ENCODE measurements at regions not wholly inside any gene's neighbourhood (a gene's known extent, or its start where the extent isn't known, plus 50 kb on each side); places are given as distances from the start of the nearest gene placed in this dataset.

DNA sequence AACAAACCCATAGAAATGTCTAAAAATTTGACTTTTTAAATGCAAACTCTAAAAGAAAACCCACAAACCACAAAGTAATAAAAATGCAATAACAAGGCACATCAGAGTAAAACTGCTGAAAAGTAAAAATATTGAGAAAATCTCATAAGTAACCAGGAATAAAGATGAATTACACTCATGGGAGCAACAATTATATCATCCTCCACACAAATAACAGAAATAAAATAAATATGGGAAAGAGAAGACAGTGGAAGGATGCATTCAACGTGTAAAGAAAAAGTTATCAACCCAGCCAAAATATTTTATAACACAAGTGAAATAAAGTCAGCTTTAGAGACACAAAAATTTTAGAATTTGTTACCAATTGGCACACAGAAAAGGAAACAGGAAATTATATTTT lies 1420.2 kb downstream of the PCDH18 start:
- no peaks in the 10 kb centered on the region for H3K36me3 ChIP-seq (ENCODE audit: low read depth, low read length)
- H3K79me2 ChIP-seq (ENCODE audit: low read length), result no peaks in the 10 kb centered on the region
- no peak for ATAC-seq
- no peak overlapping the region for H2AFZ ChIP-seq (ENCODE audit: low read length)
- ChIA-PET POLR2A (ENCODE audit: unreplicated experiment) (no interaction called here), CTCF (no interaction called here)
- no peak overlapping the region for H3K4me3 ChIP-seq (ENCODE audit: low read length)
- H3K9me2 ChIP-seq (replicated peaks; ENCODE audit: low read length), result no peaks in the 10 kb centered on the region
- TF ChIP-seq EZH2 (IDR thresholded peaks at IDR 0.05; ENCODE audit: low read length, unreplicated experiment) (no peak), EZH2phosphoT487 (IDR thresholded peaks at IDR 0.05; ENCODE audit: borderline replicate concordance, low read length) (no peak)
- TF ChIP-seq, protein P1, sequence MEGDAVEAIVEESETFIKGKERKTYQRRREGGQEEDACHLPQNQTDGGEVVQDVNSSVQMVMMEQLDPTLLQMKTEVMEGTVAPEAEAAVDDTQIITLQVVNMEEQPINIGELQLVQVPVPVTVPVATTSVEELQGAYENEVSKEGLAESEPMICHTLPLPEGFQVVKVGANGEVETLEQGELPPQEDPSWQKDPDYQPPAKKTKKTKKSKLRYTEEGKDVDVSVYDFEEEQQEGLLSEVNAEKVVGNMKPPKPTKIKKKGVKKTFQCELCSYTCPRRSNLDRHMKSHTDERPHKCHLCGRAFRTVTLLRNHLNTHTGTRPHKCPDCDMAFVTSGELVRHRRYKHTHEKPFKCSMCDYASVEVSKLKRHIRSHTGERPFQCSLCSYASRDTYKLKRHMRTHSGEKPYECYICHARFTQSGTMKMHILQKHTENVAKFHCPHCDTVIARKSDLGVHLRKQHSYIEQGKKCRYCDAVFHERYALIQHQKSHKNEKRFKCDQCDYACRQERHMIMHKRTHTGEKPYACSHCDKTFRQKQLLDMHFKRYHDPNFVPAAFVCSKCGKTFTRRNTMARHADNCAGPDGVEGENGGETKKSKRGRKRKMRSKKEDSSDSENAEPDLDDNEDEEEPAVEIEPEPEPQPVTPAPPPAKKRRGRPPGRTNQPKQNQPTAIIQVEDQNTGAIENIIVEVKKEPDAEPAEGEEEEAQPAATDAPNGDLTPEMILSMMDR (conservative IDR thresholded peaks at IDR 0.05; ENCODE audit: low read depth, low read length), result no peak
- no peaks in the 10 kb centered on the region for H3K4me1 ChIP-seq (ENCODE audit: insufficient read depth, low read length)
- no peaks in the 10 kb centered on the region for H3F3A ChIP-seq (ENCODE audit: low read length, unreplicated experiment)
- no peaks in the 10 kb centered on the region for H3K27me3 ChIP-seq (ENCODE audit: low read length)
- H3K27ac ChIP-seq (ENCODE audit: low read length), result no peak overlapping the region
- no peaks in the 10 kb centered on the region for H3K9me3 ChIP-seq (ENCODE audit: low read length)
- no peak overlapping the region for H3K4me2 ChIP-seq (ENCODE audit: low read length)
- H4K20me1 ChIP-seq (ENCODE audit: low read length), result no peaks in the 10 kb centered on the region
- intact Hi-C loops (cut with micrococcal nuclease), result no loop called here
- no TSS peak for BruUV-seq (replicated peaks)
- no peak for DNase-seq
- no peak overlapping the region for H3K9ac ChIP-seq (ENCODE audit: low read length)

DNA sequence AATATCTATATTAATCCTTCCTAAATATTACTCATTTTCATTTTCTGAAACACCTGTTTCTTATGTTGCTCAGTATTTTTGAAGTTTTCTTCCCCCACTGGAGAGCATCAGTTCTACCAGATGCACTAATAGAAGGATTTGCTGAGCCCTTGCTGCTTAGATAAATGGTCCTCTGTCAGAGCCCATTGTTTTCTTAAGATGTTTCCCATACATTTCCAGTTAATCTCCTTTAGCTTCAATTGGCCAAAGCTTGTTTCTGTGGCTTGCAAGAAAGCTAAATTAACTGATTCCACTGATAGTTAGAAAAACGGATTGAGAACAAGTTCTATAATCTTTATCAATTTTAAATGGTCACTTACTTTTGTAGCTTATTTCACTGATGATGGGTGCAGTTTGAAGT lies 1425.5 kb downstream of the PCDH18 start:
- no peaks in the 10 kb centered on the region for H3F3A ChIP-seq (ENCODE audit: low read length, unreplicated experiment)
- no peak overlapping the region for H3K9ac ChIP-seq (ENCODE audit: low read length)
- no peak for ATAC-seq
- ChIA-PET POLR2A (ENCODE audit: unreplicated experiment) (no interaction called here), CTCF (no interaction called here)
- H3K79me2 ChIP-seq (ENCODE audit: low read length), result no peaks in the 10 kb centered on the region
- H3K27ac ChIP-seq (ENCODE audit: low read length), result no peak overlapping the region
- no peak overlapping the region for H2AFZ ChIP-seq (ENCODE audit: low read length)
- H3K9me3 ChIP-seq (ENCODE audit: low read length), result no peaks in the 10 kb centered on the region
- BruUV-seq (replicated peaks), result no TSS peak
- no peaks in the 10 kb centered on the region for H4K20me1 ChIP-seq (ENCODE audit: low read length)
- no peak for DNase-seq
- H3K4me3 ChIP-seq (ENCODE audit: low read length), result no peak overlapping the region
- H3K9me2 ChIP-seq (replicated peaks; ENCODE audit: low read length), result no peaks in the 10 kb centered on the region
- H3K27me3 ChIP-seq (ENCODE audit: low read length), result no peaks in the 10 kb centered on the region
- TF ChIP-seq EZH2 (IDR thresholded peaks at IDR 0.05; ENCODE audit: low read length, unreplicated experiment), result no peak
- TF ChIP-seq, protein P1 (conservative IDR thresholded peaks at IDR 0.05; ENCODE audit: low read depth, low read length), result no peak
- TF ChIP-seq EZH2phosphoT487 (IDR thresholded peaks at IDR 0.05; ENCODE audit: borderline replicate concordance, low read length), result no peak
- H3K4me2 ChIP-seq (ENCODE audit: low read length), result no peak overlapping the region
- H3K36me3 ChIP-seq (ENCODE audit: low read depth, low read length), result no peaks in the 10 kb centered on the region
- intact Hi-C loops (cut with micrococcal nuclease), result no loop called here
- no peaks in the 10 kb centered on the region for H3K4me1 ChIP-seq (ENCODE audit: insufficient read depth, low read length)

DNA sequence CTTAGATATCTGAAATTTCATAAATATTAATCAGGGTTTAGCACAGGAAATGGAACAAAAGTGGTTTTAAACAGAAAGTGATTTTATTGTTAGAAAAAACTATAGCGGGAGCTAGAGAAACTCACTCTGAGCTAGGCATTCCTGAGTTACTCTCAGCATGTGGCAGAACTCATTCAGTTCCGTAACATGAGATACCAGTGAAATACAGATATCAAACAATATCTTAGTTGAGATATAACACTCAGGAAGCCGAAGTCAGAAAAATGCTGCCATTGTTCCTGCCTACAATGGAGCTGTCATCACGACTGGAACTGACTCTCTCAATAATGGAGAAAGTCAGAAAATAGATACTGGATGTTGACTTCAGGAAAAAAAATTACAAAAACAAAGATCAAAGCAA lies 1428.7 kb downstream of the PCDH18 start:
- H3K9me3 ChIP-seq (ENCODE audit: low read length), result no peaks in the 10 kb centered on the region
- no peaks in the 10 kb centered on the region for H3K36me3 ChIP-seq (ENCODE audit: low read depth, low read length)
- H3K4me3 ChIP-seq (ENCODE audit: low read length), result no peak overlapping the region
- H3F3A ChIP-seq (ENCODE audit: low read length, unreplicated experiment), result no peaks in the 10 kb centered on the region
- ChIA-PET POLR2A (ENCODE audit: unreplicated experiment) (no interaction called here), CTCF (no interaction called here)
- H4K20me1 ChIP-seq (ENCODE audit: low read length), result no peaks in the 10 kb centered on the region
- H3K4me2 ChIP-seq (ENCODE audit: low read length), result no peak overlapping the region
- ATAC-seq, result no peak
- no peak overlapping the region for H3K9ac ChIP-seq (ENCODE audit: low read length)
- no peaks in the 10 kb centered on the region for H3K9me2 ChIP-seq (replicated peaks; ENCODE audit: low read length)
- no peaks in the 10 kb centered on the region for H3K27me3 ChIP-seq (ENCODE audit: low read length)
- H2AFZ ChIP-seq (ENCODE audit: low read length), result no peak overlapping the region
- BruUV-seq (replicated peaks), result no TSS peak
- TF ChIP-seq EZH2phosphoT487 (IDR thresholded peaks at IDR 0.05; ENCODE audit: borderline replicate concordance, low read length), result no peak
- TF ChIP-seq, protein P1 (conservative IDR thresholded peaks at IDR 0.05; ENCODE audit: low read depth, low read length), result no peak
- no peak for TF ChIP-seq EZH2 (IDR thresholded peaks at IDR 0.05; ENCODE audit: low read length, unreplicated experiment)
- no peak overlapping the region for H3K27ac ChIP-seq (ENCODE audit: low read length)
- DNase-seq, result no peak
- intact Hi-C loops (cut with micrococcal nuclease), result no loop called here
- no peaks in the 10 kb centered on the region for H3K4me1 ChIP-seq (ENCODE audit: insufficient read depth, low read length)
- H3K79me2 ChIP-seq (ENCODE audit: low read length), result no peaks in the 10 kb centered on the region
